IMR-90 (cell line): ENCODE measurements at regions not wholly inside any gene's neighbourhood (a gene's known extent, or its start where the extent isn't known, plus 50 kb on each side); places are given as distances from the start of the nearest gene placed in this dataset.

Source experiments
- ATAC-seq: fragments of 200-7000 bp; cut with Tn5 transposase; 2 replicates; pipeline ENCODE4 v1.9.1; 2020; ENCODE audit warnings: low read depth, mild to moderate bottlenecking, moderate library complexity
- BruUV-seq: library from RNA; stranded (reverse); fragments of 400-500 nt; replicated peaks from 2 replicates; lab custom pipeline; 2021; lab: Mats Ljungman, UMichigan
- CTCF ChIA-PET: fragments of 300-600 bp; formaldehyde crosslinking; extraction: SDS; loops from one replicate; lab custom pipeline; 2021; ENCODE audit warnings: antibody characterized with exemption; lab: Yijun Ruan, JAX
- POLR2A ChIA-PET: fragments of 300-600 bp; sonication (Branson Sonifier 250); formaldehyde crosslinking; loops from one replicate; lab custom pipeline; 2022; ENCODE audit warnings: antibody characterized with exemption; ENCODE audit not compliant: unreplicated experiment; lab: Charles Lee
- DNase-seq: peaks from one replicate; pipeline ENCODE4 v3.0.0; 2013
- H2AFZ ChIP-seq: replicated peaks from 2 replicates; pipeline ENCODE3; 2013; ENCODE audit warnings: low read length, mild to moderate bottlenecking; ENCODE audit not compliant: poor library complexity
- H2AK5ac ChIP-seq: 2 replicates; pipeline ENCODE4 v1.6.1; 2013; ENCODE audit warnings: low read depth, low read length, inconsistent platforms
- H2AK9ac ChIP-seq: replicated peaks from 2 replicates; pipeline ENCODE3; 2013; ENCODE audit warnings: mild to moderate bottlenecking, low read depth, low read length, moderate library complexity; ENCODE audit not compliant: poor library complexity
- H2BK120ac ChIP-seq: 2 replicates; pipeline ENCODE4 v1.6.1; 2013; ENCODE audit warnings: low read depth, low read length, inconsistent platforms
- H2BK15ac ChIP-seq: 3 replicates; pipeline ENCODE4 v1.6.1; 2013; ENCODE audit warnings: low read depth, low read length, inconsistent platforms
- H2BK20ac ChIP-seq: 2 replicates; pipeline ENCODE4 v1.6.1; 2013; ENCODE audit warnings: low read depth, mild to moderate bottlenecking, inconsistent platforms, low read length, moderate library complexity
- H2BK5ac ChIP-seq: 2 replicates; pipeline ENCODE4 v1.6.1; 2013; ENCODE audit warnings: mild to moderate bottlenecking, low read depth, low read length, inconsistent platforms; ENCODE audit not compliant: poor library complexity, severe bottlenecking
- H3K14ac ChIP-seq: replicated peaks from 2 replicates; pipeline ENCODE4 v1.6.1; 2013; ENCODE audit warnings: low read depth, low read length, inconsistent platforms
- H3K18ac ChIP-seq: 2 replicates; pipeline ENCODE4 v1.6.1; 2013; ENCODE audit warnings: low read depth, low read length, control low read depth
- H3K23ac ChIP-seq: 2 replicates; pipeline ENCODE4 v1.6.1; 2013; ENCODE audit warnings: low read depth, low read length, inconsistent platforms
- H3K27ac ChIP-seq: 2 replicates; pipeline ENCODE4 v1.5.1; 2013; ENCODE audit warnings: mild to moderate bottlenecking, control low read depth, low read length; ENCODE audit not compliant: insufficient read depth
- H3K27me3 ChIP-seq: 2 replicates; pipeline ENCODE4 v1.6.1; 2013; ENCODE audit warnings: low read length; ENCODE audit not compliant: control insufficient read depth, insufficient read depth
- H3K36me3 ChIP-seq: 2 replicates; pipeline ENCODE4 v1.6.1; 2013; ENCODE audit warnings: low read length, mixed read lengths; ENCODE audit not compliant: control insufficient read depth, insufficient read depth
- H3K4ac ChIP-seq: 2 replicates; pipeline ENCODE4 v1.6.1; 2013; ENCODE audit warnings: low read depth, low read length, inconsistent platforms
- H3K4me1 ChIP-seq: 2 replicates; pipeline ENCODE4 v1.6.1; 2013; ENCODE audit warnings: low read length, mixed read lengths; ENCODE audit not compliant: control insufficient read depth, insufficient read depth
- H3K4me2 ChIP-seq: 2 replicates; pipeline ENCODE4 v1.6.1; 2013; ENCODE audit warnings: low read depth, mild to moderate bottlenecking, control low read depth, low read length, moderate library complexity
- H3K4me3 ChIP-seq: 2 replicates; pipeline ENCODE4 v1.5.1; 2013; ENCODE audit warnings: low read depth, mild to moderate bottlenecking, control low read depth, low read length, moderate library complexity; ENCODE audit not compliant: insufficient read depth
- H3K56ac ChIP-seq: 2 replicates; pipeline ENCODE4 v1.6.1; 2013; ENCODE audit warnings: low read length, inconsistent platforms; ENCODE audit not compliant: insufficient read depth; ENCODE audit errors: extremely low read depth
- H3K79me1 ChIP-seq, 2 experiments: 2 replicates each; pipeline ENCODE4 v1.6.1; 2013; ENCODE audit warnings: low read length in 2 of 2, inconsistent platforms in 1 of 2, low read depth in 1 of 2
- H3K9ac ChIP-seq: 2 replicates; pipeline ENCODE4 v1.6.1; 2013; ENCODE audit warnings: low read depth, low read length, control low read depth
- H3K9me1 ChIP-seq: 2 replicates; pipeline ENCODE4 v1.6.1; 2013; ENCODE audit warnings: low read length, inconsistent platforms; ENCODE audit not compliant: insufficient read depth
- H3K9me3 ChIP-seq: 2 replicates; pipeline ENCODE4 v1.6.1; 2013; ENCODE audit warnings: low read length; ENCODE audit not compliant: control insufficient read depth, insufficient read depth
- H4K20me1 ChIP-seq: 2 replicates; pipeline ENCODE4 v1.6.1; 2013; ENCODE audit warnings: low read length, inconsistent platforms; ENCODE audit not compliant: insufficient read depth
- H4K5ac ChIP-seq: 2 replicates; pipeline ENCODE4 v1.6.1; 2013; ENCODE audit warnings: mild to moderate bottlenecking, low read depth, low read length, control low read depth
- H4K8ac ChIP-seq, 2 experiments: 2 replicates each; pipeline ENCODE4 v1.6.1; 2013; ENCODE audit warnings: low read depth in 2 of 2, low read length in 2 of 2, control low read depth in 1 of 2, inconsistent platforms in 1 of 2
- H4K91ac ChIP-seq: 2 replicates; pipeline ENCODE4 v1.6.1; 2013; ENCODE audit warnings: low read depth, low read length, inconsistent platforms; ENCODE audit not compliant: insufficient read depth
- RAD21 ChIP-seq: IDR thresholded peaks from 2 replicates; pipeline ENCODE4 v1.6.1; 2012; ENCODE audit warnings: low read length, improper control_type of control experiment
- RCOR1 ChIP-seq: IDR thresholded peaks from 2 replicates; pipeline ENCODE4 v1.6.1; 2012; ENCODE audit warnings: mild to moderate bottlenecking, low read length, improper control_type of control experiment; ENCODE audit not compliant: insufficient replicate concordance
- SMC3 ChIP-seq: fragments of 150-350 bp; IDR thresholded peaks from 2 replicates; pipeline ENCODE4 v1.6.1; 2016; ENCODE audit warnings: low read depth, mild to moderate bottlenecking, antibody characterized with exemption, low read length, moderate library complexity
- WGBS, 2 experiments: methylation state at CpG; one replicate each; pipeline versions ENCODE4 v1.1.5 to v1.1.7; 2013; ENCODE audit warnings: missing lambda C conversion rate in 2 of 2; ENCODE audit not compliant: insufficient read length in 1 of 2; ENCODE audit errors: extremely low coverage in 2 of 2; 5-methylcytosine and 5-hydroxymethylcytosine counted together
- dilution Hi-C: fragments of 300-500 bp; cut with HindIII; formaldehyde crosslinking; loops from one replicate; pipeline ENCODE4 v1.14.3; 2018; ENCODE audit warnings: low sequenced_read_pairs; ENCODE audit not compliant: unreplicated experiment
- in situ Hi-C: fragments of 300-500 bp; cut with MboI; formaldehyde crosslinking; loops from 3 replicates; pipeline ENCODE4 v1.14.3; 2019; ENCODE audit warnings: low sequenced_read_pairs, inconsistent platforms, mixed read lengths
- intact Hi-C: fragments of 100-400 bp; cut with micrococcal nuclease; formaldehyde crosslinking; loops from 2 replicates; pipeline ENCODE4 v1.10.0; 2022
- TF ChIP-seq, protein P1 (sequence below): fragments of 150-350 bp; IDR thresholded peaks from 2 replicates; pipeline ENCODE4 v1.6.1; 2016; ENCODE audit warnings: low read depth, mild to moderate bottlenecking, low read length, moderate library complexity, borderline replicate concordance

DNA sequence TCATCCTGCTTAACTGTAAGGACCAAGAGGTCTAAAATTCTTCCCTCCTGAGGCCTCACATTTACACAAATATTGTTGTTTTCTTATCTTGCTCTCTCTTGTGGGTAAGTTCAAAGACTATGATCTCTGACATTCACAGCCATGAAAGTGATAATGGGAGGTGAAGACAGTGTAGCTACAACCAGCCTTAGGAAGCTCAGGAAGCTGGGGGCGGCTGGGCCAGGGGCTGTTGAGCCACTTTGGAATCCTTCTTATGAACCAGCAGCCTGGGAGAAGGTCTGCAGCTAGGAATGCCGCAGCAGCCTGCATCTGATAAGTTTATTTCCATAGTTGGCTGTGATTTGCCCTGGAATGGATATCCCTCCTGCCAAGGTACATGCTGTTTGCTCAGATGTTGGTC, 316.2 kb downstream of the STIM2 start:
- H3K23ac ChIP-seq = no peak overlapping the region
- H2BK120ac ChIP-seq = no peak overlapping the region
- dilution Hi-C loops = no loop called here
- no peaks in the 10 kb centered on the region for H3K27me3 ChIP-seq
- no peak overlapping the region for H3K27ac ChIP-seq
- no peak for DNase-seq
- no TSS peak for BruUV-seq
- no peaks in the 10 kb centered on the region for H3K9me3 ChIP-seq
- intact Hi-C loops = loop anchor here (2.0 kb wide), 1 partner anchor 142 kb away; no protein-coding TSS in a partner anchor
- no peaks in the 10 kb centered on the region for H3K9me1 ChIP-seq
- H3K4ac ChIP-seq = no peak overlapping the region
- H2BK5ac ChIP-seq = no peak overlapping the region
- TF ChIP-seq, protein P1, sequence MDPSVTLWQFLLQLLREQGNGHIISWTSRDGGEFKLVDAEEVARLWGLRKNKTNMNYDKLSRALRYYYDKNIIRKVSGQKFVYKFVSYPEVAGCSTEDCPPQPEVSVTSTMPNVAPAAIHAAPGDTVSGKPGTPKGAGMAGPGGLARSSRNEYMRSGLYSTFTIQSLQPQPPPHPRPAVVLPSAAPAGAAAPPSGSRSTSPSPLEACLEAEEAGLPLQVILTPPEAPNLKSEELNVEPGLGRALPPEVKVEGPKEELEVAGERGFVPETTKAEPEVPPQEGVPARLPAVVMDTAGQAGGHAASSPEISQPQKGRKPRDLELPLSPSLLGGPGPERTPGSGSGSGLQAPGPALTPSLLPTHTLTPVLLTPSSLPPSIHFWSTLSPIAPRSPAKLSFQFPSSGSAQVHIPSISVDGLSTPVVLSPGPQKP = no peak
- no peak for TF ChIP-seq RCOR1
- TF ChIP-seq SMC3 = no peak
- TF ChIP-seq RAD21 = no peak
- H2AK9ac ChIP-seq = no peak overlapping the region
- H3K56ac ChIP-seq = no peak overlapping the region
- no peak overlapping the region for H3K4me2 ChIP-seq
- H3K79me1 ChIP-seq = no peaks in the 10 kb centered on the region
- ChIA-PET CTCF (interaction anchor here (1.0 kb wide), 1 partner anchor 11 kb away, joined by 3 read pairs; no protein-coding TSS in a partner anchor), POLR2A (no interaction called here)
- no peaks in the 10 kb centered on the region for H4K20me1 ChIP-seq
- no CpG with 5 or more reads among the region's 2 CpGs for whole genome bisulfite sequencing, 2 experiments
- H4K91ac ChIP-seq = no peak overlapping the region
- no peak overlapping the region for H3K4me3 ChIP-seq
- no peak overlapping the region for H3K14ac ChIP-seq
- no peak overlapping the region for H3K18ac ChIP-seq
- H2AK5ac ChIP-seq = no peak overlapping the region
- in situ Hi-C loops = no loop called here
- no peaks in the 10 kb centered on the region for H3K36me3 ChIP-seq
- H3K9ac ChIP-seq = no peak overlapping the region
- no peak overlapping the region for H4K8ac ChIP-seq
- no peak overlapping the region for H4K5ac ChIP-seq
- H3K4me1 ChIP-seq = no peaks in the 10 kb centered on the region
- no peak overlapping the region for H2BK20ac ChIP-seq
- no peak overlapping the region for H2BK15ac ChIP-seq
- ATAC-seq = no peak
- H2AFZ ChIP-seq = no peak overlapping the region
